ENCODE measurements at regions not wholly inside any gene's neighbourhood (a gene's known extent, or its start where the extent isn't known, plus 50 kb on each side); places are given as distances from the start of the nearest gene placed in this dataset.
"Not testable (repeated sequence)": the region's sequence is repeated elsewhere in the genome, so short reads cannot be mapped to it uniquely, and the experiment has no call there.

DNA sequence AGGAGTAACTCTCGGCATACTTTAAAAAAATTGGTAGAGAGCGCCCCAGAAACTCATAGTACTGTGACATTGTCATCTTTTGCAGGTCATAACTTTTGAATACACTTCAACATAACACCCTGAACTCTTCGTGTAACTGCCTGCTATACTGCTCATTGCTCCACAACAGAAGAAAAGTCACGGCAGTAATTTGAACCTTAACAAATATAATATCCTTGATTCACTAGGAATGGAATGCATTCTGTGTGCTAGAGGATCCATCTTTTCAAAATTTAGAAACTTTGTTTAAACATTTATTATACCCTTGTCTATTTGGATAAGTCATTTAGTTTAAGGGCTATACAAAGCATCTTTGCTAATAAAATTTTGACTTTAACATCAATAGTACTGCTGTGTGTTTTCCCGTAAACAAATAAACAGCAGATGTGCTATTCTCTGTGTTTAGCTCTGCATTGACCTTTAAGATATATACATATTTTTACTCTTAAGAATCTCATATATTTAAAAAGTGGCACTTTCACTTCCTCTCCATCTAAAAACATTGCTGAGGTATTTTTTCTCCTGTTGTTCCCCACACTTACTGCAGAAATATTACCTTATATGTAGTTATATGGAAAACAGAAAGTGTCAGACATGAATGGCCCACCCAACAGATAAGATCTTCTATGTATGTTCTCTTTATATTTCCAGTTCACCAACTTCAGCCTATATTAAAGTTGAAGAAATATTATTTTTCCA is 217.6 kb upstream of the TMEM229A start:
- ChIA-PET POLR2A (no interaction called here), CTCF (no interaction called here)
- H3K27ac Mint-ChIP-seq = no peak overlapping the region
- H3K9me3 Mint-ChIP-seq = no peaks in the 10 kb centered on the region
- no peaks in the 10 kb centered on the region for H3K36me3 Mint-ChIP-seq (ENCODE audit: low read depth)
- H3K4me3 Mint-ChIP-seq = no peak overlapping the region
- H3K27me3 Mint-ChIP-seq = no peaks in the 10 kb centered on the region
- DNase-seq = no peak
- no peaks in the 10 kb centered on the region for H3K4me1 Mint-ChIP-seq

GRCh38 chr7:124247691-124248090 is 214.8 kb upstream of the TMEM229A start:
- no peaks in the 10 kb centered on the region for H3K36me3 Mint-ChIP-seq (ENCODE audit: low read depth)
- POLR2A ChIA-PET = no interaction called here
- no peak for DNase-seq
- CTCF ChIA-PET = no interaction called here
- no peaks in the 10 kb centered on the region for H3K27me3 Mint-ChIP-seq
- no peak overlapping the region for H3K4me3 Mint-ChIP-seq
- H3K9me3 Mint-ChIP-seq = no peaks in the 10 kb centered on the region
- no peak overlapping the region for H3K27ac Mint-ChIP-seq
- H3K4me1 Mint-ChIP-seq = no peaks in the 10 kb centered on the region

GRCh38 chr7:124246262-124246863 is 213.5 kb upstream of the TMEM229A start:
- Mint-ChIP-seq H3K27ac (no peak overlapping the region), H3K4me3 (no peak overlapping the region), H3K27me3 (no peaks in the 10 kb centered on the region), H3K4me1 (no peaks in the 10 kb centered on the region), H3K9me3 (no peaks in the 10 kb centered on the region), H3K36me3 (ENCODE audit: low read depth) (no peaks in the 10 kb centered on the region)
- DNase-seq = no peak
- CTCF ChIA-PET = no interaction called here
- POLR2A ChIA-PET = no interaction called here

GRCh38 chr7:124244469-124244868 is 211.6 kb upstream of the TMEM229A start:
- H3K27ac Mint-ChIP-seq; H3K27me3 Mint-ChIP-seq; DNase-seq; CTCF ChIA-PET; H3K36me3 Mint-ChIP-seq (ENCODE audit: low read depth); H3K4me3 Mint-ChIP-seq; POLR2A ChIA-PET; H3K9me3 Mint-ChIP-seq; H3K4me1 Mint-ChIP-seq: not testable (repeated sequence)

- Mint-ChIP-seq H3K27me3 (no peaks in the 10 kb centered on the region), H3K36me3 (ENCODE audit: low read depth) (no peaks in the 10 kb centered on the region), H3K9me3 (peaks cover 6% of the 10 kb centered on the region), H3K4me3 (no peak overlapping the region), H3K27ac (no peak overlapping the region), H3K4me1 (no peaks in the 10 kb centered on the region)
- POLR2A ChIA-PET = no interaction called here
- DNase-seq = no peak
- CTCF ChIA-PET = no interaction called here
Observed at GRCh38 chr7:124219681-124220080, 186.8 kb upstream of the TMEM229A start.

DNA sequence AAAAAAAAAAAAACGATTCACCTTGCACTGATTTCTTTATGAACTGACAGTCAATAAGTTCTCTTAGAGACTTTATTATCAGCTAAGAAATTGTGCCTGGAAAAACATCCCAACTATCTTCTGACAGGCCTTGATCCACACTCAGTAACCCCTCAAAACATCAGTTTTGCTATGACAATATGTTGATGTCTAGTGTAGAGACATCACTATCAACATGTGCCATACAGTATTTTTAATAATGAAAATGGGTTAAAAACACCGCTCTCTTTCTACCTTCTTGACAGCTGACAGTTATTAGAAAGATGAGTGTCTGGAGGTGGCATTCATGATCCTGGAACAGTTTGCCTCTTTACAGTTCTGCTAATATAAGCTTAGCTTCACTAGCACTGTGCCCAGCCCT is 175.8 kb upstream of the TMEM229A start:
- CTCF ChIA-PET = interaction anchor here (0.7 kb wide), 2 partner anchors 13 to 510 kb away, joined by 4 read pairs; no protein-coding TSS in a partner anchor
- Mint-ChIP-seq H3K4me3 (no peak overlapping the region), H3K9me3 (no peaks in the 10 kb centered on the region), H3K27ac (no peak overlapping the region), H3K4me1 (no peaks in the 10 kb centered on the region), H3K36me3 (ENCODE audit: low read depth) (no peaks in the 10 kb centered on the region), H3K27me3 (no peaks in the 10 kb centered on the region)
- DNase-seq = no peak
- POLR2A ChIA-PET = no interaction called here

- Mint-ChIP-seq H3K36me3 (ENCODE audit: low read depth) (no peaks in the 10 kb centered on the region), H3K9me3 (no peaks in the 10 kb centered on the region), H3K27me3 (no peaks in the 10 kb centered on the region), H3K4me3 (no peak overlapping the region), H3K27ac (no peak overlapping the region), H3K4me1 (no peaks in the 10 kb centered on the region)
- CTCF ChIA-PET = interaction anchor here (0.7 kb wide), 2 partner anchors 13 to 510 kb away, joined by 4 read pairs; no protein-coding TSS in a partner anchor
- DNase-seq = no peak
- POLR2A ChIA-PET = no interaction called here
Observed at GRCh38 chr7:124208173-124208572, 175.3 kb upstream of the TMEM229A start.

DNA sequence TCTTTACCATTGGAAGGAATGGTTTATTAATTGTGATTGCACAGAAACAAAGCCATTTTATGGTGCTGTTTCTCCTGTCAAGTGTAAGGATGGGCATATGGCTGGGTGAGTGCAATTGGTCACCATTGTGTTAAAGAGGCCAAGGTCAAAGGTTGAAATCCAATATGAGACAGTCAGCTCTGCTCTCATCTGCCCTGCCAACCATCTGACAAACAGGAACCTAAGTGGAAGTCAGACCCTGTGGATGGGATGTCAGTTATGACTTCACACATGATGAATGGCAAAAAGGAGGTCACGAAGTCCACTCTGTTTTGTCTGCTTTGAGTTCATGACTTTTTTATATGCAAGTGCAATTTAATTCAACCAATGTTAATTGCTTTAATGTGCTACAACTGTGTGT is 172.7 kb upstream of the TMEM229A start:
- Mint-ChIP-seq H3K4me1 (no peaks in the 10 kb centered on the region), H3K4me3 (no peak overlapping the region), H3K27me3 (no peaks in the 10 kb centered on the region), H3K36me3 (ENCODE audit: low read depth) (no peaks in the 10 kb centered on the region), H3K27ac (no peak overlapping the region), H3K9me3 (no peaks in the 10 kb centered on the region)
- no peak for DNase-seq
- CTCF ChIA-PET = no interaction called here
- POLR2A ChIA-PET = no interaction called here

DNA sequence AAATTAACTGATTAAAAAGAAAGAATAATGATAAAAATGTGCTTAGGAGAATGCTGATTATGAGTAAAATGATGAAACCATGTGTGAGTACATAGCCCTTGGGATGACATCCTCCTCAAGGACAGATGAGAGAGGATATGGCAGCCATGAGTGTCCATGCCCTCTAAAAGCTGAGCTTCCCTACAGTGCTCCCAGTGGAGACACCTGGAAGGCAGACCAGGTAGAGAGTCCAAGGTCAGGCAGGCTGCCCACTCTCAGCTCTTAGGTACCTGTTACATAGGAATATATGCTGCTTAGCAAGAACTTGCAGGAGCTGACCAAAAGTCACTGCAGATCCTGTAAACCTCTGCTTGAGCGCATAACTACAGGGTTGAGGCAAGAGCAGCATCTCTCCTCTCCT is 169.7 kb upstream of the TMEM229A start:
- peaks cover 5% of the 10 kb centered on the region for H3K9me3 Mint-ChIP-seq
- ChIA-PET POLR2A (no interaction called here), CTCF (interaction anchor here (0.6 kb wide), 1 partner anchor 253 kb away, joined by 3 read pairs; no protein-coding TSS in a partner anchor)

GRCh38 chr7:124201768-124202349 is 169.0 kb upstream of the TMEM229A start:
- ChIA-PET CTCF (interaction anchor here (0.6 kb wide), 1 partner anchor 252 kb away, joined by 3 read pairs; no protein-coding TSS in a partner anchor), POLR2A (no interaction called here)
- no peak overlapping the region for H3K4me3 Mint-ChIP-seq
- DNase-seq = no peak
- no peaks in the 10 kb centered on the region for H3K36me3 Mint-ChIP-seq (ENCODE audit: low read depth)
- no peak overlapping the region for H3K27ac Mint-ChIP-seq
- H3K4me1 Mint-ChIP-seq = no peaks in the 10 kb centered on the region
- peaks cover 5% of the 10 kb centered on the region for H3K9me3 Mint-ChIP-seq
- no peaks in the 10 kb centered on the region for H3K27me3 Mint-ChIP-seq

More for the DNA sequence above, 169.7 kb upstream of the TMEM229A start:
- Mint-ChIP-seq H3K36me3 (ENCODE audit: low read depth) (no peaks in the 10 kb centered on the region), H3K4me1 (no peaks in the 10 kb centered on the region), H3K27ac (no peak overlapping the region), H3K27me3 (no peaks in the 10 kb centered on the region), H3K4me3 (no peak overlapping the region)
- DNase-seq = no peak

- no peaks in the 10 kb centered on the region for H3K4me1 Mint-ChIP-seq
- H3K36me3 Mint-ChIP-seq (ENCODE audit: low read depth) = no peaks in the 10 kb centered on the region
- H3K27me3 Mint-ChIP-seq = no peaks in the 10 kb centered on the region
- no peak overlapping the region for H3K4me3 Mint-ChIP-seq
- POLR2A ChIA-PET = no interaction called here
- H3K9me3 Mint-ChIP-seq = peaks cover 5% of the 10 kb centered on the region
- H3K27ac Mint-ChIP-seq = no peak overlapping the region
- CTCF ChIA-PET = no interaction called here
- DNase-seq = no peak
Observed at GRCh38 chr7:124196519-124196918, 163.7 kb upstream of the TMEM229A start.

- DNase-seq = no peak
- no peaks in the 10 kb centered on the region for H3K36me3 Mint-ChIP-seq (ENCODE audit: low read depth)
- H3K27me3 Mint-ChIP-seq = no peaks in the 10 kb centered on the region
- H3K27ac Mint-ChIP-seq = no peak overlapping the region
- H3K4me1 Mint-ChIP-seq = no peaks in the 10 kb centered on the region
- H3K4me3 Mint-ChIP-seq = no peak overlapping the region
- CTCF ChIA-PET = no interaction called here
- POLR2A ChIA-PET = no interaction called here
- H3K9me3 Mint-ChIP-seq = peaks cover 2% of the 10 kb centered on the region
Observed at GRCh38 chr7:124192885-124193284, 160.0 kb upstream of the TMEM229A start.

DNA sequence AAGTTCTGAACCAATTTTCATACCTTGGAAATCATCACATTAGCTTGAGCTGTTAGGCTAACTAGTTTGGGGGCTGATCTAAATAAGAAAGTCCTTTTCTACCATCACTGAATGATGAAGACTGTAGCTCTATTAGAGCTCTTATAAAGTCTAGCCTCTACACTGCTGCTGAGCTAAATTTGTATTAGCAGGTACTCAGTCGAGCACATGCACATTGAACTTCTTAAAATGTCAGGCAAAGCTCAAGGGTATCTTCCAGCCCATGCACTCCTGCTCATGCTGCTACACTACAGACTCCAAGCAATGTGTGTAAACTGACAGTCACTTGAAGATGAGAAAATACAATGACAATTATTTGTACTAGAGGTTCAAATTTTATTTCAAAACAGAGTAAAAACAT is 158.8 kb upstream of the TMEM229A start:
- Mint-ChIP-seq H3K9me3 (peaks cover 2% of the 10 kb centered on the region), H3K4me1 (no peaks in the 10 kb centered on the region), H3K27me3 (no peaks in the 10 kb centered on the region), H3K27ac (no peak overlapping the region), H3K4me3 (no peak overlapping the region), H3K36me3 (ENCODE audit: low read depth) (no peaks in the 10 kb centered on the region)
- ChIA-PET CTCF (no interaction called here), POLR2A (no interaction called here)
- no peak for DNase-seq

DNA sequence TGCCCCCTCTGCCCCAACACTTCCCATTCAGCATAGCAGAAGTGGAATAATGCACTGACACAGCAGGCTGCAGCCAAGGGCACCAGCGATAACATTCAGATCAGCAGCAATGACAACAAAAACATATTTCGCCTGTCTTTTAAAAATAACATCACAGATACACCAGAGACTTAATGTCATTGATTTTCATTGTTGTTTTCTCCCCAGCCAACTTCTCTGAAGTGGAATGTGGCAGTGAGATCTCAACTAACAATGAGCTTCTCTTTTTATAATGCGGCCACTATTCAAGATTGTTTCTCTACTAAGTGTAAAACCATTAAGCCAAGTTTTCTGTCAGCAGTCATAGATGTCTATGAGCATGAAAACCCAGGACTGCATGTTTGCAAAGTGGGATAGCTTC is 158.2 kb upstream of the TMEM229A start:
- Mint-ChIP-seq H3K27me3 (no peaks in the 10 kb centered on the region), H3K4me1 (no peaks in the 10 kb centered on the region), H3K36me3 (ENCODE audit: low read depth) (no peaks in the 10 kb centered on the region), H3K27ac (no peak overlapping the region), H3K4me3 (no peak overlapping the region), H3K9me3 (peaks cover 2% of the 10 kb centered on the region)
- ChIA-PET CTCF (no interaction called here), POLR2A (no interaction called here)
- DNase-seq = no peak

Data from activated CD4-positive, alpha-beta T cell treated with anti-CD3 and anti-CD28 coated beads, Interleukin-2, amount 10 ng/mL, durations not matched to agents 7 days and 5 days (primary cell).